DMS53 treated with DMSO at 0.1 percent for 48 hours (cell line): ENCODE measurements at regions not wholly inside any gene's neighbourhood (a gene's known extent, or its start where the extent isn't known, plus 50 kb on each side); places are given as distances from the start of the nearest gene placed in this dataset.

Source experiments
- DNase-seq: peaks from one replicate; lab custom pipeline; 2025; ENCODE audit not compliant: unreplicated experiment; lab: John Stamatoyannopoulos, UW

GRCh38 chr6:113427617-113428016 is 429.5 kb upstream of the MARCKS start:
- no peak for DNase-seq

DNA sequence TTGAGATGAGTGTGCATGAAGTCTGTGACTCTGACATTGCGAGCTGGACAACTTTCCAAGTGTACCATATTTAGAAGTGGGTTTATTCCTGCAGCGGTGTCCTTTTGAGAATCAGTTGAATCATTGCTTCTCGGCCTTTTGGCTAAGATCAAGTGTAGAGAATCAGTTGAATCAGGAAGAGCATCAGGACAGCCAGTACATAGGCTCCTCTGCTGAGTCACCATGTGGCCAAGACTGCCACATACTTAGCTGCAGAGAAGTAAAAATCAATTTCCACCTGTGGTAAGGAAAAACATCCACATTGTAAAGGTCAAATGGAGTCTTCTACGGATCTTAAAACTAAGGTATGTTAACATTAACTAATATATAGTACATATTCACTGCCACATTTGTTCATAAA is 428.4 kb upstream of the MARCKS start:
- DNase-seq: no peak

DNA sequence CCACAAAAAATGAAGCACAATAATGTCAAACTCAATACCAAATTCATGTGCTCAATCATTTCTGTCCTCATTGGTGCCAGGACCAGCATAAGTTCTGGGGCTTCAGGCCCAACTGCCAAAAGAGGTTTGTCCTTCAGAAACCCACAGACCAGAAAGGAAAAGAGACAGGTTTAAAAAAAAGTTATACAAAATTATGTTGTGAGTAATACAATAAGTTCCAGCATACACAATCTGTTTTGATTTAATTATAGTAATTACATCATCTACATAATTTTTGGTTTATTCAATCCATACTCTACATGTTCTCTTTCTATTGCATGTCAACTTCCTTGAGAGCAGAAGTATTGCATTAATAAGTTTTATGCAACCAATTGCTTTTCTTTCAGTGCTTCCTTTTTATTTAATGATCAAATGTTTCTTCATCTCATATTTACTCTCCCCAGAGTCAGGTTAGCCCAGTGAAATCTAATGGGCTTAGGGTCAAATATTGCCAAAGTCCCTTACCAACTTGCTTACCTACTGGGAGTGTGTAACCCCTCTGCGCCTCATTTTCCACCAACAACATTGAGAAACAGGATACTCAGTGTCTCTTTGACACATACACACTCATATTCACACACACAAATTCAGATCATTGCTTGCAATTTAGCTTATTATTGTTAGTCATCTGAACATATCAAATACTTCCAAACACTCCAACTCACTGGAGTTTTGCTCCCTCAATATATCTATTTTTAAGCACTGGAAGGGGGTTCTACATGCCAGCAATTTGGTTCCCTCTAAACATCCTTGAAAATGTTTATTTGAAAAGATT is 424.4 kb upstream of the MARCKS start:
- no peak for DNase-seq

DNA sequence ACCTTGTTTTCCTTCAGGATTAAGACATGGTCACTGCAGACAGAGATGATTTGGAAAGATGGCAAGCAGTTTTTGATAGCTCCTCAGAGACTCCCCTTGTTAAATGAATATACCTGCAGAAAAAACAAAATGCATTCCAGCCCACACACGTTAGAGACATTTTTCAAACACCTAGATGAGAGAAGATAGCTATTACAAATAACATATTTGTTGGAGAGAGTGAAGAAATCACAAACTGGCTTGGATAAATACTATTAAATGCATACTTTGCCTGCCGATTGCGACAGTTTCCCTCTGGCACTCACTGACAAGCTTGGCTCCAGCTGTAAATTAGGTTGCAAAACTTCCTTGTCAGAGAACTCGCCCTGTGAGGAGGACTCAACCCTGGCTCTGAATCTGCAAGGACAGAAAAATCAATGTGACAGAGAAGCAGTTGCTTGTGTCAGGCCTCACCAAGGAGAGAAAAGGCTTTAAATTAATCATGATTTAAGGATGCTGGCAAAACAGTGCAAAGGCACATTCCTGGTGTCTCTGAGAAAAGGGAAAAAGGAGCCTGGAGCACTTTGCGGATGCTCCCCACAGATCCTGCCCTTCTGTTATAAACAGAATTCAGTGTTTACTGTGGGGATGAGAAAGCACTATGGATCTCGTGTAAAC is 423.7 kb upstream of the MARCKS start:
- DNase-seq: no peak

DNA sequence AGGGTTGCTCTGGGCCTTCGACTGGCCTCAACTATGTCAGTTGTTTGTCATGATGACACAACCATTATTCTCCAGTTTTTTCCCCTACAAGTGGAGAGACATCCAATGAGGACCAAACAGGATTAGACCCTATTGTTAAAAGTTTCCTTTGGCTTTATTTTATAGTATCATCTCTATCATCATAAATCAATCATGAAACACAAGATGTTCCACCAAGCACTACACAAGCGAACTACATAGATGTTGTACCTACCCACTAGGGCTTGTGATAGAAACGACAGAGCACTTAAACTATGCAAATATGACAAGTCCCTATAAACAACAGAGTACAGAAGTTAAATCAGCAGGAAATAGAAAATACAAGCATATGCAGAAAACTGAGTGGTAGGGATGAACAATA is 422.5 kb upstream of the MARCKS start:
- DNase-seq: no peak

GRCh38 chr6:113437566-113437965 is 419.6 kb upstream of the MARCKS start:
- DNase-seq: no peak

DNA sequence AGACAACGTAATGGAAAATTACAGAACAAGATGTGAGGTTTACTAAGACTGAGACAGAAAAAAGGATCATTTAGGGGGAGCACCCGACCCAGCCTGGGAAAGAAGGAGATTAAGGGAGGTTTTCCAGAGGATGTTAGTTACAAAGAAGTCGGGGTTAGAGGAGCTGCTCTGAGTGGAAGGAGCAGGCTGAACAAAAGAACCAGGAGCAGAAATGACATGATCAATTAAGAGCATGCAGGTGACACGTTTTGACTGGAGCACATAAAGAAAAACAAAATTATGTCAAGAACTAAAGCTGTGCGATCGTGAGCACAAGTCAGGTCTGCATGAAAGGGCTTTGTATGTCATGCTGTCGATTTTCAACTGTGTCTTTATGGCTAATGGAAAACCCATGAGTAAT is 417.3 kb upstream of the MARCKS start:
- no peak for DNase-seq

GRCh38 chr6:113442040-113442439 is 415.1 kb upstream of the MARCKS start:
- no peak for DNase-seq

GRCh38 chr6:113445201-113445600 is 411.9 kb upstream of the MARCKS start:
- DNase-seq: no peak

- DNase-seq: no peak
Measured at GRCh38 chr6:113447088-113447831, 409.9 kb upstream of the MARCKS start.

DNA sequence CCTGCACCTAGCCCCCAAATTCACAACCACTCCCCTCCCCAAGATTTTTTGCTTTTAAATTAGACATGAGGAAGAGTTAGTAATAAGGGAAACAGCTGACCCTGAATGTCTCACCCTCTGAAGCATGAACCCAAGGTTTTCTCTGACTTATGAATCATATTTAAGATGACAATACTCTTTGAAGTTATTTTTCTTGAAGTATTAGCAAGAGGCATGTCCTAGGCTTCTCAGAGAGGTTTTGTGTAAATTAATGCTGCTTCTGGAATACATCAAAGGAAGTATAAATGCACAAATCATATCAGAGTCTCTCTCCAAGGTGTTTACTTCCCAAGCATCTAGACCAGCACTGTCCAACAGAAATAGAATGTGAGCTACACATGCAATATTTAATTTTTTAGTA is 408.1 kb upstream of the MARCKS start:
- no peak for DNase-seq

DNA sequence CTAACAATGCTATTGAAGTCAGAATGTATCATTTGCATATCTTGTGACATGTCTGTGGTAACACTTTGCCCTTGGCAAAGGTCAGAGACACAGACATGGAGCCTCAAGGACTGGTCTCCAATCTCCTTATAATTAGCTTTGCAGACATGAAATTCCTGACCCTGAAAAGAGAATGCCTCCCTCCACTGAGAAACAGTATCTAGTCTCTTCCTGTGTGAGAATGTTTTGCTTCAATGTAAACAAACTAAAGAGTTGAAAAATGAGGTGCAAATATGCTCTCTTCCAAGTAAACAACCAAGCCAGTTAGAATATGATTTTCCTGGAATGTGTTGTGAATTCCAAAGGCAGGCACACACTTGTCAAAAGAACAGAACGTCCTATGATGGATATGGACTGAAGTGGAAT is 407.1 kb upstream of the MARCKS start:
- no peak for DNase-seq

DNA sequence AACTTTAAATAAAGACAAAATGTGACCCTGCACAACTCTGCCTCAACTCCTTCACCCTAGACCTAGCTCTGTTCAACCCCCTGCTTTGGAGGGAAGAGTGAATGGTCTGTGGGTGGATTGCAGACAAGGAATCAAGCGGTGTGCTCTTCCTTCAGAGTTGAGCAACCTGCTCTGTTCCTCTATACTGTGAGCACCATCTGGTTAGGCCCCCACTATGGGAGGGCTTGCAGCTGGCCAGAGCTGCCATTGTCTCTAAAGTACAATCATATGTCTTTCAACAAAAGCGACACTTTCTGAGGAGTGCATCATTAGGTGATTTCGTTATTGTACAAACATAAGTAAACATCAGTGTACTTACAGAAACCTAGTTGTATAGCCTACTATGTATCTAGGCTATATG is 406.1 kb upstream of the MARCKS start:
- no peak for DNase-seq

DNA sequence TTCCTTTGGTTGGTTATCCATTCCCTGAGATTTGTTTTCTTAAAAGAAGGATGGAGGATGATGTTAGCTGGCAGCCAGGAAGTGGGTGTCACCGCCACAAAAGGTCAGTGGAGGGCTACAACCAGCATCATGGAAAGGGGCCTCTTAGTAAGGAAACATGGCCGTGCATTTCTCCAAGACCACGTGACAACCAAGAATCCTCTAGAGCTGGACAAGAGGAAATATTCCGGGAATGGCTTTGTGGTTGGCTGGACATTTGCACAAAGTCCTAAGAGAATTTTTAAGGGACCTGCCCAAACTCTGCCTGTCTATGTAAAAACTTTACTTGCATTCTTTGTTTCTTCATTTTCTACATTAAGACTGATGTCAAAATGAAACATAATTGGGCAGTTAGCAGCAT is 399.9 kb upstream of the MARCKS start:
- DNase-seq: no peak

DNA sequence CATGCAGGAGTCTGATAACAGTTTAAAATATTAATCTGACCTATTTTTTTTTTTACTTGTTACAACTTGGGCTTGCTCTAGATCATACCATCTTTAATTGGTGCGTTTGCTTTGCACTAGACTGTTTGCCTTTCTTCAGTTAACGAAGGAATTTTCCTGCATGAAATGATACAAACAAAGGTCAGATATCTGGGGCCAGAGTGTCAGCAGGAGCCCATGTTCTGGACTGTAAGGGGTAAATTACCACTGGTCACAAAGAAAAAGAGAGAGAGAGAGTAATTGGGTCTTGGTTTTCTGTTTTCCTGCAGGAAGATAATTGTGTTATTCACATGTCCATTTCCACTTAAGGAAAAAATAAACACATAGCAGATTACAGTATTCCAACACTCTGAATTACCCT is 399.4 kb upstream of the MARCKS start:
- no peak for DNase-seq

DNA sequence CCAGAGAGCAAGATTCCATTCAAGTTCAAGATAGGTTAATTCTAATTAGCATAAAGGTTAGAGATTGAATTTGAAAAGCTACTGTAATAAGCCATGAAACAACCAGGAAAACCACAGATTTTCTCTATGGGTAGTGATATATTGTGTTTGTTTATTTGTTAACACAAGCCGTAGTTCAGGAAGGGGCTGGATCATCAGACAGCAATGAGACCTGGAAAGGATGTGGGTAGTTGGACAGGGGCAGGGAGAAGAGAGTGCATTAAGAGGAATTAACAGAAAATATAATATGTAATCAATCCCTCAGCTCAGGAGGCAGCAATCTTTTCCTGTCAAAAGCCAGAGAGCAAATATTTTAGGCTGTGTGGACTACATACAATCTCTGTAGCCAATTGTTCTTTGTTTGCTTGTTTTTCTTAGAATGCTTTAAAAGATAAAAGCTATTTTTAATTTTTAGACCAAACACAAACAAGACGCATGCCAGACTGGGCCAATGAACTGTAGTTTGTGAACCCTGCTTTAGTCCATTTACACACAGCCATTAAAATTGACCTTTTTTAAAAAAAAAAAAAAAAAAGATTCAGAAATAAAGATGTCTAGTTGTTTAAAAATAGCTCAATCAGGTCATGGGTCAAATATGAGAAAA is 398.7 kb upstream of the MARCKS start:
- no peak for DNase-seq

- DNase-seq: no peak
Measured at GRCh38 chr6:113461153-113461932, 395.8 kb upstream of the MARCKS start.

GRCh38 chr6:113464536-113464935 is 392.6 kb upstream of the MARCKS start:
- DNase-seq: no peak

- no peak for DNase-seq
Measured at GRCh38 chr6:113464960-113465359, 392.2 kb upstream of the MARCKS start.

- DNase-seq: no peak
Measured at GRCh38 chr6:113466526-113466925, 390.6 kb upstream of the MARCKS start.

GRCh38 chr6:113475392-113475791 is 381.8 kb upstream of the MARCKS start:
- no peak for DNase-seq
